ENCODE measurements at regions not wholly inside any gene's neighbourhood (a gene's known extent, or its start where the extent isn't known, plus 50 kb on each side); places are given as distances from the start of the nearest gene placed in this dataset.

- DNase-seq (ENCODE audit: low read depth in 1 of 2, low spot score in 1 of 2): no peak
- Histone ChIP-seq H3K4me3 (replicated peaks; ENCODE audit: insufficient read depth, low read length) (no peak overlapping the region), H3K27me3 (ENCODE audit: insufficient read depth, poor library complexity, severe bottlenecking) (no peaks in the 10 kb centered on the region), H3K27ac (replicated peaks) (no peak overlapping the region)
- no peak for TF ChIP-seq REST (IDR thresholded peaks at IDR 0.05; ENCODE audit: insufficient replicate concordance, low read depth)
- TF ChIP-seq POLR2AphosphoS5 (IDR thresholded peaks at IDR 0.05; ENCODE audit: low read depth): no peak
- no peak for TF ChIP-seq CTCF (IDR thresholded peaks at IDR 0.05; ENCODE audit: insufficient read depth, low read length)
- TF ChIP-seq SPI1 (IDR thresholded peaks at IDR 0.05; ENCODE audit: borderline replicate concordance, low read depth): no peak
- no peak for TF ChIP-seq GABPA (IDR thresholded peaks at IDR 0.05; ENCODE audit: low read depth)
Measured at GRCh38 chr2:146720170-146720569, 1124.7 kb upstream of the ACVR2A start.

- Histone ChIP-seq H3K4me3 (replicated peaks; ENCODE audit: insufficient read depth, low read length) (no peak overlapping the region), H3K27ac (replicated peaks) (no peak overlapping the region), H3K27me3 (ENCODE audit: insufficient read depth, poor library complexity, severe bottlenecking) (no peaks in the 10 kb centered on the region)
- no peak for DNase-seq (ENCODE audit: low read depth in 1 of 2, low spot score in 1 of 2)
- TF ChIP-seq CTCF (IDR thresholded peaks at IDR 0.05; ENCODE audit: insufficient read depth, low read length): no peak
- no peak for TF ChIP-seq GABPA (IDR thresholded peaks at IDR 0.05; ENCODE audit: low read depth)
- TF ChIP-seq REST (IDR thresholded peaks at IDR 0.05; ENCODE audit: insufficient replicate concordance, low read depth): no peak
- TF ChIP-seq SPI1 (IDR thresholded peaks at IDR 0.05; ENCODE audit: borderline replicate concordance, low read depth): no peak
- TF ChIP-seq POLR2AphosphoS5 (IDR thresholded peaks at IDR 0.05; ENCODE audit: low read depth): no peak
Measured at GRCh38 chr2:146716591-146716990, 1128.2 kb upstream of the ACVR2A start.

- TF ChIP-seq POLR2AphosphoS5 (IDR thresholded peaks at IDR 0.05; ENCODE audit: low read depth) (no peak), SPI1 (IDR thresholded peaks at IDR 0.05; ENCODE audit: borderline replicate concordance, low read depth) (no peak), CTCF (IDR thresholded peaks at IDR 0.05; ENCODE audit: insufficient read depth, low read length) (no peak), GABPA (IDR thresholded peaks at IDR 0.05; ENCODE audit: low read depth) (no peak), REST (IDR thresholded peaks at IDR 0.05; ENCODE audit: insufficient replicate concordance, low read depth) (no peak)
- Histone ChIP-seq H3K27me3 (ENCODE audit: insufficient read depth, poor library complexity, severe bottlenecking) (no peaks in the 10 kb centered on the region), H3K4me3 (replicated peaks; ENCODE audit: insufficient read depth, low read length) (no peak overlapping the region), H3K27ac (replicated peaks) (no peak overlapping the region)
- DNase-seq (ENCODE audit: low read depth in 1 of 2, low spot score in 1 of 2): no peak
Measured at GRCh38 chr2:146709004-146709403, 1135.8 kb upstream of the ACVR2A start.

Measured in HL-60 (cell line).